ENCODE measurements at regions not wholly inside any gene's neighbourhood (a gene's known extent, or its start where the extent isn't known, plus 50 kb on each side); places are given as distances from the start of the nearest gene placed in this dataset.

DNA sequence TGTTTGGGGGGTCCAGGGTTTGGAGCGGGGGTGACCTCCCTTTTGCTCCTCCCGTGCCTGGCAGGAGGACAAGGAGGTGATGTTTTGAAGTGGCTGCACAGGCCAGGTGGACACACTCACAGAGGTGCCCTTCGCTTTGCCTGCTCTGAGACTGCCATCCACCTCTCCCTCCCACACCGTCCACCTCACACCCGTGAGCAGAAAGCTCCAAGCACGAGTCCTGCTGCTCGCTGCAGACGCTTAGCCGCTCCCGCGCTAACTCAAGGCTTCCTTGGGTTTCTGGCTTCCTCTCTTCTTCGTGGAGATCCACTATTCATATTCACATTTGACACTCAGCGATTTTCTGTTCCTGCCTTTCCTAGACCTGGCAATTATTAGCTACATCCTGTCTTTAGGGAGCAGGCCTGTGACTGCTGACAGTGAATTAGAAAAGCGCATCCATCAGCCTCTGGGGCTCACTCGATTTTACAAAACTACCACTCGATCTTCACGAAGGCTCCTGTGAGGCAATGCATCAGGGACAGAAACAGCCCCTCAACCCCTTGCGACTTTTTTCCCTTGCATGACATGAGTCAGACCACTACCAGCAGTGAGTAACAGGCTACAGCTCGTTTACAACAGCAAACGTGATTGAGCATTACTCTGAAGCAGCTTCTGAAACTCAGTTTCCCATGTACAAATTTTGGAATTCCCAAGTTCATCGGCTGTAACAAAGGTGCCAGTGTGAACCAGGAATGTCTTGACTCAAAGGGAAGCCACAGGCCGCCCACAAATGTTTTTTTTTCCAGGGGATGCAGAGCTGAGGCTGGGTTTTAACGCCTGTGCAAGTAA, 238.7 kb upstream of the SOX11 start:
- Histone ChIP-seq H3K27me3 (ENCODE audit: insufficient read depth, low read length) (no peaks in the 10 kb centered on the region), H3K4me3 (ENCODE audit: low read length) (peak overlapping the region; percentile 11), H3K9me3 (ENCODE audit: low read length) (no peaks in the 10 kb centered on the region), H3K4me1 (ENCODE audit: insufficient read depth, low read length) (peaks cover 13% of the 10 kb centered on the region), H3K36me3 (ENCODE audit: insufficient read depth, low read length) (no peaks in the 10 kb centered on the region), H2AFZ (ENCODE audit: low read depth, low read length) (no peak overlapping the region)

DNA sequence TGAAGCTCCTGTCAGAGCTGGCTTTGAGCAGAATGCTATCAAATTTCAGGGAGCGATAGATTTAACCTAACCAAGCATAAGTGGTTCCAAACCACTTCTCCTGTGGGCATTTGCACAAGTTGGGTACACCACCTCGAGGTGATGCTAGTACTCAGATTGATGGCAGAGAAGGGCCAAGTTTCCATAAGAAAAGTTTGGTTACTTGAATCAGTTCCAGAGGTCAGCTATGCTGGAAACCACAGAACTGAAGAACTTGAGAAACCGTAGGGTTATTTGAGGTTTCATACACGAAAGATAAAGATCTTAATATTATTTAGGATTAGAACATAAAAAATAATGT, 238.2 kb upstream of the SOX11 start:
- no peaks in the 10 kb centered on the region for H3K9me3 ChIP-seq (ENCODE audit: low read length)
- H3K27me3 ChIP-seq (ENCODE audit: insufficient read depth, low read length): no peaks in the 10 kb centered on the region
- H3K4me3 ChIP-seq (ENCODE audit: low read length): no peak overlapping the region
- H3K4me1 ChIP-seq (ENCODE audit: insufficient read depth, low read length): peaks cover 13% of the 10 kb centered on the region
- no peak overlapping the region for H2AFZ ChIP-seq (ENCODE audit: low read depth, low read length)
- no peaks in the 10 kb centered on the region for H3K36me3 ChIP-seq (ENCODE audit: insufficient read depth, low read length)

DNA sequence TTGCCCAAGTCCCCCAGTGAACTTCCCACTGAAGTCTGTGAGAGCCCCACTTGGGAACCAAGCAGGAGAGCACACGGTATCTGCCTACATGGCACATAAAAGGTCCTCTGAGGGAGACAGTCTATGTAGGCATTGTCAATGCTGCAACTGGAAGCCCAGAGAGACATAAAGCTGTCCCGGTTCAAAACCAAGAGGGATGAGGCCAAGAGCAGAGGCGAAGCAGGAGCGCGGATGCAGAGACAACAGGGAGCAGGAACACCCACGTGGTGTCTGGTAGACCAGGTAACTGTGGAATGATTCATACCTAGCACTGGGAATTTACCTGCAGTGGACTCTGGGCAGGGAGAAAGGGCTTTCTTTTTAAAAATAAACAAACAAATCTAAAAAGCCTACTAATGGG, 233.1 kb upstream of the SOX11 start:
- no peaks in the 10 kb centered on the region for H3K27me3 ChIP-seq (ENCODE audit: insufficient read depth, low read length)
- H3K4me3 ChIP-seq (ENCODE audit: low read length): no peak overlapping the region
- no peak overlapping the region for H2AFZ ChIP-seq (ENCODE audit: low read depth, low read length)
- H3K36me3 ChIP-seq (ENCODE audit: insufficient read depth, low read length): no peaks in the 10 kb centered on the region
- H3K9me3 ChIP-seq (ENCODE audit: low read length): no peaks in the 10 kb centered on the region
- H3K4me1 ChIP-seq (ENCODE audit: insufficient read depth, low read length): no peaks in the 10 kb centered on the region

GRCh38 chr2:5464657-5465056, 227.5 kb upstream of the SOX11 start:
- H3K4me1 ChIP-seq (ENCODE audit: insufficient read depth, low read length): peaks cover 15% of the 10 kb centered on the region
- H2AFZ ChIP-seq (ENCODE audit: low read depth, low read length): no peak overlapping the region
- no peaks in the 10 kb centered on the region for H3K9me3 ChIP-seq (ENCODE audit: low read length)
- H3K36me3 ChIP-seq (ENCODE audit: insufficient read depth, low read length): no peaks in the 10 kb centered on the region
- no peak overlapping the region for H3K4me3 ChIP-seq (ENCODE audit: low read length)
- no peaks in the 10 kb centered on the region for H3K27me3 ChIP-seq (ENCODE audit: insufficient read depth, low read length)

GRCh38 chr2:5465859-5466258, 226.3 kb upstream of the SOX11 start:
- Histone ChIP-seq H3K4me3 (ENCODE audit: low read length) (no peak overlapping the region), H3K36me3 (ENCODE audit: insufficient read depth, low read length) (no peaks in the 10 kb centered on the region), H3K9me3 (ENCODE audit: low read length) (no peaks in the 10 kb centered on the region), H2AFZ (ENCODE audit: low read depth, low read length) (no peak overlapping the region), H3K4me1 (ENCODE audit: insufficient read depth, low read length) (peaks cover 15% of the 10 kb centered on the region), H3K27me3 (ENCODE audit: insufficient read depth, low read length) (no peaks in the 10 kb centered on the region)

- Histone ChIP-seq H3K9me3 (ENCODE audit: low read length) (no peaks in the 10 kb centered on the region), H3K36me3 (ENCODE audit: insufficient read depth, low read length) (no peaks in the 10 kb centered on the region), H3K4me1 (ENCODE audit: insufficient read depth, low read length) (peaks cover 15% of the 10 kb centered on the region), H3K27me3 (ENCODE audit: insufficient read depth, low read length) (no peaks in the 10 kb centered on the region), H3K4me3 (ENCODE audit: low read length) (no peak overlapping the region), H2AFZ (ENCODE audit: low read depth, low read length) (no peak overlapping the region)
Observed at GRCh38 chr2:5467178-5467905, 224.8 kb upstream of the SOX11 start.

- peaks cover 4% of the 10 kb centered on the region for H3K4me1 ChIP-seq (ENCODE audit: insufficient read depth, low read length)
- no peaks in the 10 kb centered on the region for H3K36me3 ChIP-seq (ENCODE audit: insufficient read depth, low read length)
- H3K9me3 ChIP-seq (ENCODE audit: low read length): no peaks in the 10 kb centered on the region
- H2AFZ ChIP-seq (ENCODE audit: low read depth, low read length): no peak overlapping the region
- H3K27me3 ChIP-seq (ENCODE audit: insufficient read depth, low read length): no peaks in the 10 kb centered on the region
- no peak overlapping the region for H3K4me3 ChIP-seq (ENCODE audit: low read length)
Observed at GRCh38 chr2:5472673-5473072, 219.5 kb upstream of the SOX11 start.

- Histone ChIP-seq H3K4me1 (ENCODE audit: insufficient read depth, low read length) (peaks cover 4% of the 10 kb centered on the region), H3K9me3 (ENCODE audit: low read length) (no peaks in the 10 kb centered on the region), H3K4me3 (ENCODE audit: low read length) (no peak overlapping the region), H2AFZ (ENCODE audit: low read depth, low read length) (no peak overlapping the region), H3K27me3 (ENCODE audit: insufficient read depth, low read length) (no peaks in the 10 kb centered on the region), H3K36me3 (ENCODE audit: insufficient read depth, low read length) (no peaks in the 10 kb centered on the region)
Observed at GRCh38 chr2:5473635-5474034, 218.5 kb upstream of the SOX11 start.

DNA sequence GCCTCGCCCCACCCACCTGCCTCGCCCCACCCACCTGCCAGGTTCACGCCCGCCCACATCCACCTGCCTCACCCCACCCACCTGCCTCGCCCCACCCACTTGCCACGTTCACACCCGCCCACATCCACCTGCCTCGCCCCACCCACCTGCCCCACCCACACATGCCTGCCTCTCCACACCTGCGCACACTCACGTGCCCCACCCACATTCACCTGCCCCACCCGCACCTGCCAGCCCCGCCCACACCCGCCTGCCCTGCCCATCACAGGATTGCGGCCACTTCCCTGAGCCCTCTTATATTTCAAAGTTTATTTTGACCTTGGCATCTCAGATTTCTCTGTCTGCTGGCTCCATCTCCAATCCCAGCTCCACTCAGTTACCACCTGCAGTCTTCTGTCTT, 217.5 kb upstream of the SOX11 start:
- Histone ChIP-seq H3K27me3 (ENCODE audit: insufficient read depth, low read length) (no peaks in the 10 kb centered on the region), H3K9me3 (ENCODE audit: low read length) (no peaks in the 10 kb centered on the region), H3K4me1 (ENCODE audit: insufficient read depth, low read length) (peaks cover 13% of the 10 kb centered on the region), H3K36me3 (ENCODE audit: insufficient read depth, low read length) (no peaks in the 10 kb centered on the region), H3K4me3 (ENCODE audit: low read length) (no peak overlapping the region), H2AFZ (ENCODE audit: low read depth, low read length) (no peak overlapping the region)

- peaks cover 29% of the 10 kb centered on the region for H3K4me1 ChIP-seq (ENCODE audit: insufficient read depth, low read length)
- no peaks in the 10 kb centered on the region for H3K9me3 ChIP-seq (ENCODE audit: low read length)
- H3K4me3 ChIP-seq (ENCODE audit: low read length): no peak overlapping the region
- H2AFZ ChIP-seq (ENCODE audit: low read depth, low read length): peak overlapping the region; percentile 53
- no peaks in the 10 kb centered on the region for H3K36me3 ChIP-seq (ENCODE audit: insufficient read depth, low read length)
- no peaks in the 10 kb centered on the region for H3K27me3 ChIP-seq (ENCODE audit: insufficient read depth, low read length)
Observed at GRCh38 chr2:5479265-5479928, 212.8 kb upstream of the SOX11 start.

DNA sequence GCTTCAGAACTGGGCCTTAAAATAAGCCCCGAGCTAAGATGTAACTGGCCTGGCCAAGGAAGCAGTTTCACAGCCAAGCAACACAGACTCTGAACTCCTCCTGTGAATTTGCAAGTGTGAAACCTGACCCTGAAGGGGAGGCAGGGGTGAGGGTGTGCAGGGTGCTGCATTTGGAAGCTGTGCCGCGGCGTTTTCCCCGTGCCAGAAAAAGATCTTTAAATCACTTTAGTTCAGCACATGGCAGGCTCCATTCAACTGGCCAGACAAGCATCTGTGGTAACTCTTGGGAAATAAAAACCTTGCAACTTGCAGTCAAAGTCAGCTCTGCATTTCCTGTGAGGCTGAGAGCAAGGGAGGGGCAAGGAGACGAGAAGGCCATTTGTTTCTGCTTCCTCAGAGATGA, 209.3 kb upstream of the SOX11 start:
- Histone ChIP-seq H3K4me3 (ENCODE audit: low read length) (peak overlapping the region; percentile 11), H3K4me1 (ENCODE audit: insufficient read depth, low read length) (peaks cover 29% of the 10 kb centered on the region), H3K27me3 (ENCODE audit: insufficient read depth, low read length) (no peaks in the 10 kb centered on the region), H3K9me3 (ENCODE audit: low read length) (peaks cover 4% of the 10 kb centered on the region), H3K36me3 (ENCODE audit: insufficient read depth, low read length) (no peaks in the 10 kb centered on the region), H2AFZ (ENCODE audit: low read depth, low read length) (peak overlapping the region; percentile 44)

- Histone ChIP-seq H3K36me3 (ENCODE audit: insufficient read depth, low read length) (no peaks in the 10 kb centered on the region), H3K9me3 (ENCODE audit: low read length) (peaks cover 4% of the 10 kb centered on the region), H2AFZ (ENCODE audit: low read depth, low read length) (no peak overlapping the region), H3K4me3 (ENCODE audit: low read length) (no peak overlapping the region), H3K27me3 (ENCODE audit: insufficient read depth, low read length) (no peaks in the 10 kb centered on the region), H3K4me1 (ENCODE audit: insufficient read depth, low read length) (peaks cover 19% of the 10 kb centered on the region)
Observed at GRCh38 chr2:5484868-5485267, 207.3 kb upstream of the SOX11 start.

DNA sequence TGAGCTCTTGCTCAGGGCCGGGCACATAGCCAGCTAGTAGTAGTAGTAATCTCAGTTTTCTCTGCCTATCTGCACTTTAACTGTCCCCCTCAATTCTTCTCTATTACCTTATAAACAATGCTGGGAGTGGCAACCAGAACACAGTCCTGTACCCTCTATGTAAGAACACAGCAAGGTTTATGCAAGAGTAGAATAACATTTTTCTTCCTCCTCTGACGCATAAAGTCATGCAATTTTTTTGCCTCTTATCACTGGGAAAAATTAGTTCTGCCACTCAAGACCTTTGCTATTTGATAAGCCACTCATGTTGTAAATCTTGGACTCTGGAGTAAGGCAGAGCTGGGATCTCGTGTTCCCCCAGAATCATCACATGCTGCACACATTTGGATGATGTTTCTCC, 200.7 kb upstream of the SOX11 start:
- Histone ChIP-seq H3K36me3 (ENCODE audit: insufficient read depth, low read length) (no peaks in the 10 kb centered on the region), H3K9me3 (ENCODE audit: low read length) (no peaks in the 10 kb centered on the region), H3K27me3 (ENCODE audit: insufficient read depth, low read length) (no peaks in the 10 kb centered on the region)

More for the DNA sequence above, 200.7 kb upstream of the SOX11 start:
- peaks cover 2% of the 10 kb centered on the region for H3K4me1 ChIP-seq (ENCODE audit: insufficient read depth, low read length)
- H3K4me3 ChIP-seq (ENCODE audit: low read length): no peak overlapping the region
- H2AFZ ChIP-seq (ENCODE audit: low read depth, low read length): no peak overlapping the region

All from neuron (in vitro differentiated cells).